ENCODE measurements at regions not wholly inside any gene's neighbourhood (a gene's known extent, or its start where the extent isn't known, plus 50 kb on each side); places are given as distances from the start of the nearest gene placed in this dataset.
"Not testable (repeated sequence)": the region's sequence is repeated elsewhere in the genome, so short reads cannot be mapped to it uniquely, and the experiment has no call there.

DNA sequence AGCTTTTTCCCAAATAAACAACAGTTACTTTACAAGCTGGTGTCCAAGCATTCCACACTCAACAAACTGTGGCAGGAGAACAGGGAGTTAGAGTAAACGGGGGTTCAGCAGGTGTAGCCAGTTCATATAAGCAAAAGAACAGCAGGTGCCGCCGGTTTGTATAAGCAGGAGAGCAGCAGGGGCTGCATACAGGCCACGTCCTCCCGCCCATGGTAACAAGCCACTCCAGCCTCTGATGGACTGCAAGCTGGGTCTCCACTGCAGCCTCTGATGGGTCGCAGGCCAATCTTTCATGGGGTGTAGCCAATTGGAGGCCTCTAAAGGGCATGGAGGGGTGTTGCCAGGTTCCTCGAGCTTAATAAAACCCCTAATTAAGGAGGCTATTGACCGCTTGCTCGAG, 189.3 kb downstream of the ANKRD30B start:
- H3K9ac ChIP-seq (ENCODE audit: low read length), result no peak overlapping the region
- H3K9me2 ChIP-seq (replicated peaks; ENCODE audit: insufficient read depth, low read length), result no peaks in the 10 kb centered on the region
- no peak overlapping the region for H2AFZ ChIP-seq (ENCODE audit: low read length)
- H3K79me2 ChIP-seq (ENCODE audit: low read length), result no peaks in the 10 kb centered on the region
- H3K27ac ChIP-seq (ENCODE audit: low read length), result no peak overlapping the region
- no peak overlapping the region for H3K4me3 ChIP-seq (ENCODE audit: low read length)
- no peak for DNase-seq
- no peak overlapping the region for H3K4me2 ChIP-seq (ENCODE audit: low read depth, low read length, poor library complexity, severe bottlenecking)
- H3K27me3 ChIP-seq (ENCODE audit: low read length), result no peaks in the 10 kb centered on the region
- H4K20me1 ChIP-seq (ENCODE audit: insufficient read depth, low read depth, low read length), result no peaks in the 10 kb centered on the region
- H3K4me1 ChIP-seq (ENCODE audit: low read length), result no peaks in the 10 kb centered on the region; the same call in 1 of the 2 replicates
- H3K9me3 ChIP-seq (ENCODE audit: low read length), result no peaks in the 10 kb centered on the region
- no peaks in the 10 kb centered on the region for H3K36me3 ChIP-seq (ENCODE audit: insufficient read depth, low read length)

DNA sequence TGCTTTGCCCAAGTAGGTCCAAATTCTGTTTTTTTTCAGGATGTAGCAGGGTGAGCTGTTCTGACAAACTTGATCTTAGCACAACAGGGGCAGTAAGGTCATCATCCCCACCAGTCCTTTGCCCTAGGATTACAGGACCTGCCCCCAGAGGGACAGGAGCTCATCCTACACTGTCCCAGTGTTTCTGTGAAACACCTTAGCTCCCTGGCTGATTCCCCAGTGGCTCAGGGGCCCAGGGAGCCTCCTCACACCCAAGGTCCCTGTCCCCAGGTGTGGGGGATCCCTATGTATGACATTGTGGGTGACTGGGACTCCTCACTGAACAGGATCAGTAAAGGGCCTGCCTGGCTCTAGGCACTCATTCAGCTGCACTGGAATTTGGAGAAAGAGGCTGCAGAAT, 191.2 kb downstream of the ANKRD30B start:
- Histone ChIP-seq H3K79me2 (ENCODE audit: low read length) (no peaks in the 10 kb centered on the region), H3K9ac (ENCODE audit: low read length) (no peak overlapping the region), H3K27me3 (ENCODE audit: low read length) (no peaks in the 10 kb centered on the region), H4K20me1 (ENCODE audit: insufficient read depth, low read depth, low read length) (no peaks in the 10 kb centered on the region), H2AFZ (ENCODE audit: low read length) (no peak overlapping the region), H3K9me2 (replicated peaks; ENCODE audit: insufficient read depth, low read length) (no peaks in the 10 kb centered on the region), H3K36me3 (ENCODE audit: insufficient read depth, low read length) (no peaks in the 10 kb centered on the region), H3K27ac (ENCODE audit: low read length) (no peak overlapping the region), H3K4me1 (ENCODE audit: low read length) (no peaks in the 10 kb centered on the region; the same call in 1 of the 2 replicates), H3K9me3 (ENCODE audit: low read length) (no peaks in the 10 kb centered on the region), H3K4me2 (ENCODE audit: low read depth, low read length, poor library complexity, severe bottlenecking) (no peak overlapping the region), H3K4me3 (ENCODE audit: low read length) (no peak overlapping the region)
- no peak for DNase-seq

DNA sequence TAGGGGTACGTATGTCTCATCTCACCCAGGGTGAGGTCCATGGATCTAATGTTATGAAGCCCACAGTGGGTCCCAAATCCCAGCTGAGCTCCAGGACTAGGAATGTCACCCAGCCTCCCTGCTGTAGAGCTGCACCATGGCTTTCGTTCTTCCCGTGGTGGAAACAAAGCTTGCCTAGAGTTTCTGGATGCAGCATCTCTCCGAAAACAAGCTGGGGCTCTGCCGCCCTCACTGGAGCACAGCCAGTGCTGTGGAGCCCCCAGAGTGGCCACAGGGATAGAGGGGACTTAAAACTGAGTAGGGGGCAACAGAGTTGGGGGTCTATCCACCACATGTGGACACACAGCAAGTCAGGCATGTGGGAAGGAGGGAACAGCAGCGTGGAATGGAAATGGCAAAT, 192.1 kb downstream of the ANKRD30B start:
- H3K4me3 ChIP-seq (ENCODE audit: low read length); H3K9me3 ChIP-seq (ENCODE audit: low read length); H3K4me2 ChIP-seq (ENCODE audit: low read depth, low read length, poor library complexity, severe bottlenecking); DNase-seq; H3K27me3 ChIP-seq (ENCODE audit: low read length); H3K79me2 ChIP-seq (ENCODE audit: low read length); H3K36me3 ChIP-seq (ENCODE audit: insufficient read depth, low read length); H3K9me2 ChIP-seq (replicated peaks; ENCODE audit: insufficient read depth, low read length); H3K4me1 ChIP-seq (ENCODE audit: low read length); H3K9ac ChIP-seq (ENCODE audit: low read length); H2AFZ ChIP-seq (ENCODE audit: low read length); H3K27ac ChIP-seq (ENCODE audit: low read length); H4K20me1 ChIP-seq (ENCODE audit: insufficient read depth, low read depth, low read length): not testable (repeated sequence)

DNA sequence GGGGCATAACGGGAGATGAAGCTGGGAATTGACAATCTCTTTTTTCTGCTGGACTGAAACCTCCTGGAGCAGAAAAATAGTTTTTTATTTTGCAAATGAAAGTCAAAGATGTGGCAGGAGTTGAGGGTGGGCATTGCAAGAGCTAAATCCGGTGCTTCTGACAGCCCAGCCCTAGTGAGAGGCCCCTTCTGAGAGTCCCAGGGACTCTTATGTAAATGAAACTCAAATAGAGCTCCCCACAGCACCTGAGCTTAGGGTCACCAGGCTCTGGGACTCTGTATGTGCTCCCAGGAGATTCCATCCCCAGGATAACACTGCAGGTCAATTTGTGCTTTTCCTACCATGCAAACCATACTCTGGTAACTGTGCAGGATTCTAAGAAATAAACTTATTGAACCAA, 192.8 kb downstream of the ANKRD30B start:
- no peaks in the 10 kb centered on the region; the same call in 1 of the 2 replicates for H3K4me1 ChIP-seq (ENCODE audit: low read length)
- no peaks in the 10 kb centered on the region for H3K9me3 ChIP-seq (ENCODE audit: low read length)
- H3K36me3 ChIP-seq (ENCODE audit: insufficient read depth, low read length), result no peaks in the 10 kb centered on the region
- no peak overlapping the region for H3K9ac ChIP-seq (ENCODE audit: low read length)
- H3K4me2 ChIP-seq (ENCODE audit: low read depth, low read length, poor library complexity, severe bottlenecking), result no peak overlapping the region
- no peak for DNase-seq
- no peaks in the 10 kb centered on the region for H4K20me1 ChIP-seq (ENCODE audit: insufficient read depth, low read depth, low read length)
- no peaks in the 10 kb centered on the region for H3K27me3 ChIP-seq (ENCODE audit: low read length)
- no peak overlapping the region for H3K27ac ChIP-seq (ENCODE audit: low read length)
- no peak overlapping the region for H2AFZ ChIP-seq (ENCODE audit: low read length)
- no peak overlapping the region for H3K4me3 ChIP-seq (ENCODE audit: low read length)
- no peaks in the 10 kb centered on the region for H3K9me2 ChIP-seq (replicated peaks; ENCODE audit: insufficient read depth, low read length)
- no peaks in the 10 kb centered on the region for H3K79me2 ChIP-seq (ENCODE audit: low read length)

- no peaks in the 10 kb centered on the region for H4K20me1 ChIP-seq (ENCODE audit: insufficient read depth, low read depth, low read length)
- no peak overlapping the region for H2AFZ ChIP-seq (ENCODE audit: low read length)
- H3K79me2 ChIP-seq (ENCODE audit: low read length), result no peaks in the 10 kb centered on the region
- no peaks in the 10 kb centered on the region for H3K9me3 ChIP-seq (ENCODE audit: low read length)
- no peaks in the 10 kb centered on the region for H3K27me3 ChIP-seq (ENCODE audit: low read length)
- no peaks in the 10 kb centered on the region for H3K9me2 ChIP-seq (replicated peaks; ENCODE audit: insufficient read depth, low read length)
- no peaks in the 10 kb centered on the region; the same call in 1 of the 2 replicates for H3K4me1 ChIP-seq (ENCODE audit: low read length)
- no peak overlapping the region for H3K9ac ChIP-seq (ENCODE audit: low read length)
- no peak for DNase-seq
- no peak overlapping the region for H3K4me3 ChIP-seq (ENCODE audit: low read length)
- no peak overlapping the region for H3K27ac ChIP-seq (ENCODE audit: low read length)
- no peaks in the 10 kb centered on the region for H3K36me3 ChIP-seq (ENCODE audit: insufficient read depth, low read length)
- no peak overlapping the region for H3K4me2 ChIP-seq (ENCODE audit: low read depth, low read length, poor library complexity, severe bottlenecking)
Measured at GRCh38 chr18:14941256-14941655, 193.3 kb downstream of the ANKRD30B start.

DNA sequence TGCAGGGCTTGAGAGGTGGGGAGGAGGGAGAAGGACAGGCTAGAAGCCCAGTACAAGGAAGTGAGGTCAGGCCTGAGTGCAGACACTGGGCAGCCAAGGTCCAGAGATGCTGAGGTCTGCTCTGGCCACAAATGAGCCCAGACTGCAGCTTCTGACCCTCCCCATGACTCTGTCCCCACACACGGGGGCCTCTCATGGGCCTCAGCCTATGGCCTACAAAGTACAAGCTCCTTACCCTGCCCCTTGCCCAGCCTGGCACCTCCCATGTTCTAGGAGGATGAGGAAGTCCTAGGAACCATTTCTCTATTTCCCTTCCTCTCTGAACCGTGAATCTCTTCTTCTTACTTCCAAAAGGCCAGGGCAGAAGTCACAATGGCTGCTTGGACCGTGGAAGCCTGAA, 193.8 kb downstream of the ANKRD30B start:
- no peaks in the 10 kb centered on the region for H3K9me3 ChIP-seq (ENCODE audit: low read length)
- H3K79me2 ChIP-seq (ENCODE audit: low read length), result no peaks in the 10 kb centered on the region
- no peak overlapping the region for H2AFZ ChIP-seq (ENCODE audit: low read length)
- no peak for DNase-seq
- no peak overlapping the region for H3K9ac ChIP-seq (ENCODE audit: low read length)
- no peak overlapping the region for H3K4me3 ChIP-seq (ENCODE audit: low read length)
- H3K9me2 ChIP-seq (replicated peaks; ENCODE audit: insufficient read depth, low read length), result no peaks in the 10 kb centered on the region
- H3K4me1 ChIP-seq (ENCODE audit: low read length), result no peaks in the 10 kb centered on the region; the same call in 1 of the 2 replicates
- H3K36me3 ChIP-seq (ENCODE audit: insufficient read depth, low read length), result no peaks in the 10 kb centered on the region
- no peaks in the 10 kb centered on the region for H3K27me3 ChIP-seq (ENCODE audit: low read length)
- no peak overlapping the region for H3K4me2 ChIP-seq (ENCODE audit: low read depth, low read length, poor library complexity, severe bottlenecking)
- H3K27ac ChIP-seq (ENCODE audit: low read length), result no peak overlapping the region
- no peaks in the 10 kb centered on the region for H4K20me1 ChIP-seq (ENCODE audit: insufficient read depth, low read depth, low read length)

- H3K27me3 ChIP-seq (ENCODE audit: low read length), result no peaks in the 10 kb centered on the region
Measured at GRCh38 chr18:14942275-14942674, 194.3 kb downstream of the ANKRD30B start.

GRCh38 chr18:14943486-14943885, 195.5 kb downstream of the ANKRD30B start:
- Histone ChIP-seq H3K4me3 (ENCODE audit: low read length) (no peak overlapping the region), H3K4me2 (ENCODE audit: low read depth, low read length, poor library complexity, severe bottlenecking) (no peak overlapping the region), H3K4me1 (ENCODE audit: low read length) (no peaks in the 10 kb centered on the region; the same call in 1 of the 2 replicates), H3K27ac (ENCODE audit: low read length) (no peak overlapping the region), H3K9me2 (replicated peaks; ENCODE audit: insufficient read depth, low read length) (no peaks in the 10 kb centered on the region), H2AFZ (ENCODE audit: low read length) (no peak overlapping the region), H3K27me3 (ENCODE audit: low read length) (no peaks in the 10 kb centered on the region), H3K9ac (ENCODE audit: low read length) (no peak overlapping the region), H3K36me3 (ENCODE audit: insufficient read depth, low read length) (no peaks in the 10 kb centered on the region), H3K79me2 (ENCODE audit: low read length) (no peaks in the 10 kb centered on the region), H3K9me3 (ENCODE audit: low read length) (no peaks in the 10 kb centered on the region), H4K20me1 (ENCODE audit: insufficient read depth, low read depth, low read length) (no peaks in the 10 kb centered on the region)
- no peak for DNase-seq

More at GRCh38 chr18:14942275-14942674, 194.3 kb downstream of the ANKRD30B start:
- Histone ChIP-seq H3K9ac (ENCODE audit: low read length) (no peak overlapping the region), H3K27ac (ENCODE audit: low read length) (no peak overlapping the region), H3K36me3 (ENCODE audit: insufficient read depth, low read length) (no peaks in the 10 kb centered on the region), H3K4me2 (ENCODE audit: low read depth, low read length, poor library complexity, severe bottlenecking) (no peak overlapping the region), H3K9me2 (replicated peaks; ENCODE audit: insufficient read depth, low read length) (no peaks in the 10 kb centered on the region), H2AFZ (ENCODE audit: low read length) (no peak overlapping the region), H4K20me1 (ENCODE audit: insufficient read depth, low read depth, low read length) (no peaks in the 10 kb centered on the region), H3K4me3 (ENCODE audit: low read length) (no peak overlapping the region), H3K9me3 (ENCODE audit: low read length) (no peaks in the 10 kb centered on the region), H3K4me1 (ENCODE audit: low read length) (no peaks in the 10 kb centered on the region; the same call in 1 of the 2 replicates), H3K79me2 (ENCODE audit: low read length) (no peaks in the 10 kb centered on the region)
- no peak for DNase-seq
